ENCODE measurements at regions not wholly inside any gene's neighbourhood (a gene's known extent, or its start where the extent isn't known, plus 50 kb on each side); places are given as distances from the start of the nearest gene placed in this dataset.

GRCh38 chr4:188869581-188869980 lies 730.3 kb downstream of the TRIML1 start:
- H3K79me2 ChIP-seq (ENCODE audit: low read length): no peaks in the 10 kb centered on the region
- DNase-seq: no peak
- no peak for TF ChIP-seq CTCF (IDR thresholded peaks at IDR 0.05; ENCODE audit: low read length)
- H3K9me2 ChIP-seq (replicated peaks; ENCODE audit: insufficient read depth, low read length): no peaks in the 10 kb centered on the region
- no peak overlapping the region for H3K27ac ChIP-seq (ENCODE audit: low read length)
- H3K4me1 ChIP-seq (ENCODE audit: low read length): no peaks in the 10 kb centered on the region
- H3K27me3 ChIP-seq (replicated peaks; ENCODE audit: insufficient read depth, low read length): no peaks in the 10 kb centered on the region
- H3F3A ChIP-seq (ENCODE audit: insufficient read depth, low read length): no peaks in the 10 kb centered on the region
- no peaks in the 10 kb centered on the region for H3K9me3 ChIP-seq (replicated peaks; ENCODE audit: insufficient read depth, low read length)
- H3K9ac ChIP-seq (ENCODE audit: low read length): no peak overlapping the region
- H3K4me2 ChIP-seq (ENCODE audit: low read depth, low read length): no peak overlapping the region
- no peak overlapping the region for H2AFZ ChIP-seq (ENCODE audit: low read length)
- no peaks in the 10 kb centered on the region for H4K20me1 ChIP-seq (ENCODE audit: insufficient read depth, low read length)
- no peak overlapping the region for H3K4me3 ChIP-seq (ENCODE audit: low read length)
- no peaks in the 10 kb centered on the region for H3K36me3 ChIP-seq (replicated peaks; ENCODE audit: insufficient read depth, low read length)

DNA sequence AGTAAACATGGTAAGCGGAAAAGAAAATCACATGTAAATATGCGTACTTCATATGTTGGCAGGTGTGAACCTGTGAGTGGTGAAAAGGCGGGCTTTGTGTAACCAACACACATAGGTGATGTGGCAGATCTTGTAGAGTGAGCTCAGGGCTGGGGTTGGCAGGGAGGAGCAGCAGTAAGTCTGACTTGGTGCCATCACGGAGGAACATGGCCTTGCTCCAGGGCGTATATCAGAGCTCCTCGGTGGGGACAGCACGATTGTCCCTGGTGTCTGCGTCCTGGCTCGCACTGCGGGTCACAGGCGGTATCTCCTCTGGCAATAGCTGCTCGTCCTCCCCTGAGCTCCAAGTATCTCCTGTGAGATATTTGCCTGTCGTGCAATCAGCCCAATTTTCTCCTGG lies 733.6 kb downstream of the TRIML1 start:
- Histone ChIP-seq H3K79me2 (ENCODE audit: low read length) (no peaks in the 10 kb centered on the region), H2AFZ (ENCODE audit: low read length) (no peak overlapping the region), H3K9me2 (replicated peaks; ENCODE audit: insufficient read depth, low read length) (no peaks in the 10 kb centered on the region), H4K20me1 (ENCODE audit: insufficient read depth, low read length) (no peaks in the 10 kb centered on the region), H3K4me2 (ENCODE audit: low read depth, low read length) (no peak overlapping the region), H3K9me3 (replicated peaks; ENCODE audit: insufficient read depth, low read length) (no peaks in the 10 kb centered on the region), H3K4me3 (ENCODE audit: low read length) (no peak overlapping the region), H3K27ac (ENCODE audit: low read length) (no peak overlapping the region), H3K27me3 (replicated peaks; ENCODE audit: insufficient read depth, low read length) (no peaks in the 10 kb centered on the region), H3K9ac (ENCODE audit: low read length) (no peak overlapping the region), H3K4me1 (ENCODE audit: low read length) (no peaks in the 10 kb centered on the region), H3K36me3 (replicated peaks; ENCODE audit: insufficient read depth, low read length) (no peaks in the 10 kb centered on the region), H3F3A (ENCODE audit: insufficient read depth, low read length) (no peaks in the 10 kb centered on the region)
- no peak for TF ChIP-seq EZH2 (optimal IDR thresholded peaks at IDR 0.05; ENCODE audit: low read depth, low read length)
- TF ChIP-seq CTCF (IDR thresholded peaks at IDR 0.05; ENCODE audit: low read length): no peak
- no peak for TF ChIP-seq EZH2phosphoT487 (IDR thresholded peaks at IDR 0.05; ENCODE audit: low read length)
- no peak for DNase-seq

DNA sequence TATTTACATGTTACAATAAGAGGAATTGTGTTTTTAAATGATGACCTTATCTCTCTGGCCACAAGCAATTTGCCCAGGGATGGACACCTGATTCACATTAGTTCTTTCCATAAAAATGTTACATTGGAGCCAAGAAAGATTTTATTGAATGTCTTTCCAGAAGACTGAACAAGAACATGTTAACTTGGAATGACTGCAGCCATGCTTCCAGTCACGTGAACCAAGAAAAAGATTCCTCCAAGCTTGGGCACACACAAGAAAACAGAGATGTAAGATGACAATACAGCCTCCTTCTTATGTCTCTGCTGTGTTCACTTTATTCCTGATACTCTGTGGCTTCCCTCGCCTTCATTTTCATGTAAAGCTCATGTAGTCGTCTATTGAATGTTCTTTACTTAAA lies 737.6 kb downstream of the TRIML1 start:
- no peak overlapping the region for H3K27ac ChIP-seq (ENCODE audit: low read length)

More for the DNA sequence above, 737.6 kb downstream of the TRIML1 start:
- Histone ChIP-seq H3K9ac (ENCODE audit: low read length) (no peak overlapping the region), H3K9me3 (replicated peaks; ENCODE audit: insufficient read depth, low read length) (no peaks in the 10 kb centered on the region), H3K4me1 (ENCODE audit: low read length) (peaks cover 24% of the 10 kb centered on the region), H4K20me1 (ENCODE audit: insufficient read depth, low read length) (no peaks in the 10 kb centered on the region), H3K27me3 (replicated peaks; ENCODE audit: insufficient read depth, low read length) (no peaks in the 10 kb centered on the region), H3K4me2 (ENCODE audit: low read depth, low read length) (no peak overlapping the region), H3F3A (ENCODE audit: insufficient read depth, low read length) (no peaks in the 10 kb centered on the region), H3K36me3 (replicated peaks; ENCODE audit: insufficient read depth, low read length) (no peaks in the 10 kb centered on the region), H3K4me3 (ENCODE audit: low read length) (no peak overlapping the region), H3K79me2 (ENCODE audit: low read length) (no peaks in the 10 kb centered on the region), H2AFZ (ENCODE audit: low read length) (no peak overlapping the region), H3K9me2 (replicated peaks; ENCODE audit: insufficient read depth, low read length) (no peaks in the 10 kb centered on the region)
- no peak for DNase-seq
- TF ChIP-seq CTCF (IDR thresholded peaks at IDR 0.05; ENCODE audit: low read length) (no peak), EZH2phosphoT487 (IDR thresholded peaks at IDR 0.05; ENCODE audit: low read length) (no peak), EZH2 (optimal IDR thresholded peaks at IDR 0.05; ENCODE audit: low read depth, low read length) (no peak)
